ENCODE measurements at regions not wholly inside any gene's neighbourhood (a gene's known extent, or its start where the extent isn't known, plus 50 kb on each side); places are given as distances from the start of the nearest gene placed in this dataset.

GRCh38 chr21:17352996-17353655 lies 159.7 kb upstream of the CXADR start:
- TF ChIP-seq POLR2A (IDR thresholded peaks at IDR 0.05) (no peak), CTCF (IDR thresholded peaks at IDR 0.05) (no peak)
- WGBS, 2 donors, result 69 to 80% methylated on average over 3 of the region's 3 CpGs
- intact Hi-C loops (cut with DNase I; ENCODE audit: low total_unique reads), result no loop called here
- DNase-seq (ENCODE audit: low spot score in 2 of 2), result no peak
- H3K4me3 ChIP-seq (ENCODE audit: low read depth, poor library complexity, severe bottlenecking), result no peak overlapping the region

GRCh38 chr21:17359781-17360180 lies 153.1 kb upstream of the CXADR start:
- intact Hi-C loops (cut with DNase I; ENCODE audit: low total_unique reads), result no loop called here
- no peak overlapping the region for H3K4me3 ChIP-seq (ENCODE audit: low read depth, poor library complexity, severe bottlenecking)
- no peak for TF ChIP-seq POLR2A (IDR thresholded peaks at IDR 0.05)
- no peak for TF ChIP-seq CTCF (IDR thresholded peaks at IDR 0.05)
- DNase-seq (ENCODE audit: low spot score in 2 of 2), result no peak
- 57 to 63% methylated on average over 2 of the region's 2 CpGs for WGBS, 2 donors

GRCh38 chr21:17368748-17369363 lies 144.0 kb upstream of the CXADR start:
- 62 to 71% methylated on average over 3 of the region's 3 CpGs for WGBS, 2 donors
- DNase-seq (ENCODE audit: low spot score in 2 of 2), result peak in 1 of 2 donors; percentile 20
- no peak overlapping the region for H3K4me3 ChIP-seq (ENCODE audit: low read depth, poor library complexity, severe bottlenecking)
- intact Hi-C loops (cut with DNase I; ENCODE audit: low total_unique reads), result no loop called here
- no peak for TF ChIP-seq CTCF (IDR thresholded peaks at IDR 0.05)
- TF ChIP-seq POLR2A (IDR thresholded peaks at IDR 0.05), result no peak

GRCh38 chr21:17370263-17370662 lies 142.6 kb upstream of the CXADR start:
- peak in 1 of 2 donors; percentile 52 for DNase-seq (ENCODE audit: low spot score in 2 of 2)
- H3K4me3 ChIP-seq (ENCODE audit: low read depth, poor library complexity, severe bottlenecking), result no peak overlapping the region
- 55 to 60% methylated on average over 5 of the region's 5 CpGs for WGBS, 2 donors
- intact Hi-C loops (cut with DNase I; ENCODE audit: low total_unique reads), result no loop called here
- TF ChIP-seq POLR2A (IDR thresholded peaks at IDR 0.05) (no peak), CTCF (IDR thresholded peaks at IDR 0.05) (no peak)

GRCh38 chr21:17370916-17371315 lies 141.9 kb upstream of the CXADR start:
- no peak overlapping the region for H3K4me3 ChIP-seq (ENCODE audit: low read depth, poor library complexity, severe bottlenecking)
- intact Hi-C loops (cut with DNase I; ENCODE audit: low total_unique reads), result no loop called here
- TF ChIP-seq POLR2A (IDR thresholded peaks at IDR 0.05) (no peak), CTCF (IDR thresholded peaks at IDR 0.05) (no peak)
- no peak for DNase-seq (ENCODE audit: low spot score in 2 of 2)
- 31 to 35% methylated on average over 5 of the region's 5 CpGs for WGBS, 2 donors
